SK-N-MC (cell line): ENCODE measurements at regions not wholly inside any gene's neighbourhood (a gene's known extent, or its start where the extent isn't known, plus 50 kb on each side); places are given as distances from the start of the nearest gene placed in this dataset.

Experiments
- EZH2 ChIP-seq: fragments of 200-600 bp; sonication (generic); IDR thresholded peaks from one replicate; pipeline ENCODE4 v1.6.1; 2017; ENCODE audit warnings: antibody characterized with exemption
- POLR2AphosphoS5 ChIP-seq: IDR thresholded peaks from 2 replicates; pipeline ENCODE4 v1.6.1; 2012; ENCODE audit warnings: mild to moderate bottlenecking, low read depth, low read length, borderline replicate concordance

DNA sequence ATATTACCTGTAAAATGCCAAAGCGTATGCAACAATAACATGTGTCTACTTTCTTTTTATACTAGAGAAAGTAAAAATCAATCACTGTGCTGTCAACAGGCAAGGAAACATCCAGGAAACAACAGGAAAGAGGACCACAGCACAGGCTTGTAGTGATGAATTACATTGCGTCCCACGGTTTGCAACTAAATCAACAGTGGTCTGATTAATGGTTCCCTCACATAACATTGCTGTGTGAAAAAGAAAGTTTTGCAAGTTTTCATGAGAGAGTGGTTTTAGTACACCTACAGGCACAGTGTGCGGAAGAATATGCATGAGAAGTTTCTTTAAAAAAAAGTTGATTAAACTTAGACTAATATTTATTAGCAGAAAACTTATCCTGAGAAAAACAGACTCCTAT, 329.5 kb upstream of the HSF2 start:
- no peak for TF ChIP-seq EZH2
- TF ChIP-seq POLR2AphosphoS5: no peak
